ENCODE measurements at regions not wholly inside any gene's neighbourhood (a gene's known extent, or its start where the extent isn't known, plus 50 kb on each side); places are given as distances from the start of the nearest gene placed in this dataset.

GRCh38 chr6:25027221-25027916, 91.6 kb upstream of the RIPOR2 start:
- TF ChIP-seq POLR2A (IDR thresholded peaks at IDR 0.05; ENCODE audit: low read depth, low read length) = no peak
- no peak for TF ChIP-seq POLR2AphosphoS5 (IDR thresholded peaks at IDR 0.05; ENCODE audit: low read depth, low read length)
